ENCODE measurements at regions not wholly inside any gene's neighbourhood (a gene's known extent, or its start where the extent isn't known, plus 50 kb on each side); places are given as distances from the start of the nearest gene placed in this dataset.

GRCh38 chrX:17292111-17292527 is 82.9 kb upstream of the NHS start:
- Mint-ChIP-seq H3K27ac (ENCODE audit: unreplicated experiment) (peak overlapping the region; percentile 2), H3K4me3 (no peak overlapping the region), H3K36me3 (ENCODE audit: low read depth) (no peaks in the 10 kb centered on the region), H3K4me1 (peaks cover 9% of the 10 kb centered on the region), H3K9me3 (peaks cover 3% of the 10 kb centered on the region), H3K27me3 (ENCODE audit: low read depth) (no peaks in the 10 kb centered on the region)
- no peak for TF ChIP-seq CTCF (conservative IDR thresholded peaks at IDR 0.05)
- DNase-seq (ENCODE audit: low read depth, low spot score) = no peak

- Mint-ChIP-seq H3K27ac (ENCODE audit: unreplicated experiment) (no peak overlapping the region), H3K9me3 (peaks cover 5% of the 10 kb centered on the region), H3K4me1 (peaks cover 9% of the 10 kb centered on the region), H3K27me3 (ENCODE audit: low read depth) (no peaks in the 10 kb centered on the region), H3K36me3 (ENCODE audit: low read depth) (no peaks in the 10 kb centered on the region), H3K4me3 (no peak overlapping the region)
- TF ChIP-seq CTCF (conservative IDR thresholded peaks at IDR 0.05) = no peak
- DNase-seq (ENCODE audit: low read depth, low spot score) = no peak
These were observed 80.4 kb upstream of the NHS start for GRCh38 chrX:17294561-17294960.

- no peaks in the 10 kb centered on the region for H3K36me3 Mint-ChIP-seq (ENCODE audit: low read depth)
- no peaks in the 10 kb centered on the region for H3K27me3 Mint-ChIP-seq (ENCODE audit: low read depth)
- no peak for DNase-seq (ENCODE audit: low read depth, low spot score)
- H3K27ac Mint-ChIP-seq (ENCODE audit: unreplicated experiment) = no peak overlapping the region
- no peak for TF ChIP-seq CTCF (conservative IDR thresholded peaks at IDR 0.05)
- peaks cover 9% of the 10 kb centered on the region for H3K4me1 Mint-ChIP-seq
- no peak overlapping the region for H3K4me3 Mint-ChIP-seq
- H3K9me3 Mint-ChIP-seq = peaks cover 3% of the 10 kb centered on the region
These were observed 79.2 kb upstream of the NHS start for GRCh38 chrX:17295791-17296190.

- TF ChIP-seq CTCF (conservative IDR thresholded peaks at IDR 0.05) = no peak
- no peak for DNase-seq (ENCODE audit: low read depth, low spot score)
These were observed 76.4 kb upstream of the NHS start for GRCh38 chrX:17298564-17298963.

GRCh38 chrX:17299206-17299605 is 75.8 kb upstream of the NHS start:
- H3K4me1 Mint-ChIP-seq = no peaks in the 10 kb centered on the region
- no peak overlapping the region for H3K4me3 Mint-ChIP-seq
- peaks cover 3% of the 10 kb centered on the region for H3K27me3 Mint-ChIP-seq (ENCODE audit: low read depth)
- H3K36me3 Mint-ChIP-seq (ENCODE audit: low read depth) = no peaks in the 10 kb centered on the region
- no peak for DNase-seq (ENCODE audit: low read depth, low spot score)
- TF ChIP-seq CTCF (conservative IDR thresholded peaks at IDR 0.05) = no peak
- H3K27ac Mint-ChIP-seq (ENCODE audit: unreplicated experiment) = no peak overlapping the region
- peaks cover 9% of the 10 kb centered on the region for H3K9me3 Mint-ChIP-seq

More at GRCh38 chrX:17298564-17298963, 76.4 kb upstream of the NHS start:
- Mint-ChIP-seq H3K36me3 (ENCODE audit: low read depth) (no peaks in the 10 kb centered on the region), H3K4me3 (no peak overlapping the region), H3K4me1 (no peaks in the 10 kb centered on the region), H3K9me3 (peaks cover 7% of the 10 kb centered on the region), H3K27ac (ENCODE audit: unreplicated experiment) (no peak overlapping the region), H3K27me3 (ENCODE audit: low read depth) (peaks cover 3% of the 10 kb centered on the region)

- H3K9me3 Mint-ChIP-seq = peaks cover 8% of the 10 kb centered on the region
- no peaks in the 10 kb centered on the region for H3K36me3 Mint-ChIP-seq (ENCODE audit: low read depth)
These were observed 51.6 kb upstream of the NHS start for GRCh38 chrX:17323397-17323796.

More at GRCh38 chrX:17323397-17323796, 51.6 kb upstream of the NHS start:
- Mint-ChIP-seq H3K4me1 (no peaks in the 10 kb centered on the region), H3K27me3 (ENCODE audit: low read depth) (no peaks in the 10 kb centered on the region), H3K27ac (ENCODE audit: unreplicated experiment) (no peak overlapping the region), H3K4me3 (no peak overlapping the region)
- DNase-seq (ENCODE audit: low read depth, low spot score) = no peak
- no peak for TF ChIP-seq CTCF (conservative IDR thresholded peaks at IDR 0.05)

Data from neural crest cell (in vitro differentiated cells).